H1 (cell line): ENCODE measurements at regions not wholly inside any gene's neighbourhood (a gene's known extent, or its start where the extent isn't known, plus 50 kb on each side); places are given as distances from the start of the nearest gene placed in this dataset.

Experiments used
- CTCF ChIA-PET: fragments of 300-600 bp; sonication (Branson Sonifier 250); formaldehyde crosslinking; loops from one replicate; lab custom pipeline; 2021; ENCODE audit not compliant: partially characterized antibody; lab: Charles Lee
- POLR2A ChIA-PET: fragments of 300-600 bp; sonication (Branson Sonifier 250); formaldehyde crosslinking; loops from one replicate; lab custom pipeline; 2021; ENCODE audit warnings: inconsistent platforms; ENCODE audit not compliant: partially characterized antibody; lab: Charles Lee
- DNase-seq, 2 experiments: peaks; one replicate each; pipeline versions ENCODE4 v3.0.0 to v3.0.0-alpha.2; 2010 to 2022; ENCODE audit warnings: low spot score in 2 of 2, low read depth in 1 of 2, mixed read lengths in 1 of 2
- FAIRE-seq: peaks from 2 replicates; lab custom pipeline; 2011; peaks lifted over from hg19 to GRCh38; lab: Jason Lieb, UNC
- H2AFZ ChIP-seq: 2 replicates; pipeline ENCODE4 v1.8.1; 2012; ENCODE audit warnings: low read length, inconsistent platforms
- H2AK5ac ChIP-seq: 2 replicates; pipeline ENCODE4 v1.6.1; 2013; ENCODE audit warnings: low read depth, low read length
- H2BK120ac ChIP-seq: replicated peaks from 2 replicates; pipeline ENCODE3; 2013; ENCODE audit warnings: low read depth, low read length, inconsistent platforms
- H2BK12ac ChIP-seq: 2 replicates; pipeline ENCODE4 v1.6.1; 2013; ENCODE audit warnings: low read depth, low read length
- H2BK15ac ChIP-seq: 2 replicates; pipeline ENCODE4 v1.6.1; 2013; ENCODE audit warnings: low read length
- H2BK20ac ChIP-seq: 2 replicates; pipeline ENCODE4 v1.6.1; 2013; ENCODE audit warnings: low read length
- H2BK5ac ChIP-seq: 2 replicates; pipeline ENCODE4 v1.6.1; 2013; ENCODE audit warnings: low read depth, low read length
- H3K14ac ChIP-seq: 2 replicates; pipeline ENCODE4 v1.6.1; 2013; ENCODE audit warnings: inconsistent platforms; ENCODE audit not compliant: insufficient read length
- H3K18ac ChIP-seq: 2 replicates; pipeline ENCODE4 v1.6.1; 2013; ENCODE audit warnings: low read length; ENCODE audit errors: extremely low read depth
- H3K23ac ChIP-seq: 2 replicates; pipeline ENCODE4 v1.6.1; 2013; ENCODE audit warnings: inconsistent platforms; ENCODE audit not compliant: insufficient read length
- H3K23me2 ChIP-seq: 2 replicates; pipeline ENCODE4 v1.6.1; 2013; ENCODE audit warnings: low read depth, low read length
- H3K27ac ChIP-seq: 2 replicates; pipeline ENCODE4 v1.6.1; 2011; ENCODE audit warnings: low read depth, low read length, inconsistent platforms
- H3K27me3 ChIP-seq, 4 experiments: replicated peaks in 1 of 4; 1 replicate in 1 of 4; 2 replicates in 3 of 4; pipeline versions ENCODE4 v1.6.1 to v1.8.1; 2011 to 2013; ENCODE audit warnings: low read length in 3 of 4, mild to moderate bottlenecking in 3 of 4, inconsistent platforms in 2 of 4, mixed read lengths in 2 of 4, moderate library complexity in 1 of 4; ENCODE audit not compliant: control insufficient read depth in 3 of 4, insufficient read depth in 3 of 4; ENCODE audit errors: extremely low read depth in 1 of 4
- H3K36me3 ChIP-seq, 4 experiments: 2 replicates each; pipeline versions ENCODE4 v1.6.1 to v1.8.1; 2011 to 2013; ENCODE audit warnings: mild to moderate bottlenecking in 4 of 4, low read length in 3 of 4, moderate library complexity in 2 of 4, control low read depth in 1 of 4, inconsistent platforms in 1 of 4; ENCODE audit not compliant: insufficient read depth in 4 of 4, control insufficient read depth in 2 of 4
- H3K4ac ChIP-seq: replicated peaks from 2 replicates; pipeline ENCODE3; 2013; ENCODE audit warnings: low read length, low read depth, mixed read lengths, inconsistent platforms; ENCODE audit not compliant: insufficient read length
- H3K4me1 ChIP-seq, 4 experiments: replicated peaks in 1 of 4; 1 replicate in 1 of 4; 2 replicates in 3 of 4; pipeline versions ENCODE4 v1.6.1 to v1.8.1; 2011 to 2013; ENCODE audit warnings: low read length in 3 of 4, inconsistent platforms in 2 of 4, mixed read lengths in 1 of 4; ENCODE audit not compliant: insufficient read depth in 4 of 4, control insufficient read depth in 3 of 4
- H3K4me2 ChIP-seq, 2 experiments: 2 replicates each; pipeline versions ENCODE4 v1.6.1 to v1.8.1; 2011 to 2013; ENCODE audit warnings: low read depth in 2 of 2, low read length in 2 of 2, control low read depth in 1 of 2, inconsistent platforms in 1 of 2, mild to moderate bottlenecking in 1 of 2; ENCODE audit not compliant: insufficient read depth in 1 of 2
- H3K4me3 ChIP-seq, 4 experiments: fragments of 200-600, 300-600 bp in 1 of 4; sonication (generic), shearing (Covaris generic), sonication (Bioruptor Twin) in 1 of 4; 2 replicates each; pipeline versions ENCODE4 v1.5.1 to v1.8.1; 2011 to 2016; ENCODE audit warnings: low read length in 4 of 4, low read depth in 3 of 4, control low read depth in 2 of 4, inconsistent platforms in 2 of 4, mild to moderate bottlenecking in 2 of 4, mixed read lengths in 1 of 4, moderate library complexity in 1 of 4; ENCODE audit not compliant: insufficient read depth in 2 of 4; ENCODE audit errors: extremely low read depth in 1 of 4
- H3K56ac ChIP-seq: replicated peaks from 2 replicates; pipeline ENCODE3; 2013; ENCODE audit warnings: low read depth, mild to moderate bottlenecking, mixed read lengths, low read length, inconsistent platforms; ENCODE audit not compliant: insufficient read length
- H3K79me1 ChIP-seq: 2 replicates; pipeline ENCODE4 v1.6.1; 2013; ENCODE audit warnings: low read depth, low read length, control low read depth
- H3K79me2 ChIP-seq, 2 experiments: 2 replicates each; pipeline versions ENCODE4 v1.6.1 to v1.8.1; 2012 to 2013; ENCODE audit warnings: low read length in 2 of 2, mild to moderate bottlenecking in 2 of 2, inconsistent platforms in 1 of 2; ENCODE audit not compliant: insufficient read depth in 2 of 2, control insufficient read depth in 1 of 2
- H3K9ac ChIP-seq, 4 experiments: replicated peaks in 1 of 4; 1 replicate in 1 of 4; 2 replicates in 3 of 4; pipeline versions ENCODE4 v1.6.1 to v1.8.1; 2011 to 2013; ENCODE audit warnings: low read depth in 3 of 4, low read length in 3 of 4, control low read depth in 2 of 4, mild to moderate bottlenecking in 2 of 4, moderate library complexity in 2 of 4, inconsistent platforms in 1 of 4; ENCODE audit errors: extremely low read depth in 1 of 4
- H3K9me3 ChIP-seq, 2 experiments: 2 replicates each; pipeline versions ENCODE4 v1.6.1 to v1.8.1; 2012 to 2013; ENCODE audit warnings: mild to moderate bottlenecking in 2 of 2, moderate library complexity in 2 of 2, control low read depth in 1 of 2, inconsistent platforms in 1 of 2, low read depth in 1 of 2, low read length in 1 of 2, mixed read lengths in 1 of 2; ENCODE audit not compliant: insufficient read depth in 2 of 2
- H4K20me1 ChIP-seq, 2 experiments: replicated peaks in 1 of 2; 2 replicates each; pipeline versions ENCODE3 to v1.8.1; 2011 to 2013; ENCODE audit warnings: inconsistent platforms in 2 of 2, low read length in 2 of 2, mild to moderate bottlenecking in 1 of 2; ENCODE audit not compliant: insufficient read depth in 2 of 2, control insufficient read depth in 1 of 2
- H4K5ac ChIP-seq: 2 replicates; pipeline ENCODE4 v1.6.1; 2013; ENCODE audit warnings: low read length, low read depth, mixed read lengths, inconsistent platforms; ENCODE audit not compliant: insufficient read length
- H4K8ac ChIP-seq: 2 replicates; pipeline ENCODE4 v1.8.0; 2013; ENCODE audit warnings: mild to moderate bottlenecking, moderate library complexity, low read length, inconsistent platforms; ENCODE audit not compliant: insufficient read depth; ENCODE audit errors: extremely low read depth
- H4K91ac ChIP-seq: replicated peaks from 2 replicates; pipeline ENCODE3; 2013; ENCODE audit warnings: low read length, mixed read lengths, inconsistent platforms; ENCODE audit not compliant: insufficient read length
- BACH1 ChIP-seq: IDR thresholded peaks from 2 replicates; pipeline ENCODE4 v1.6.1; 2012; ENCODE audit warnings: low read length, improper control_type of control experiment
- CREB1 ChIP-seq: IDR thresholded peaks from 2 replicates; pipeline ENCODE4 v1.6.1; 2012; ENCODE audit warnings: inconsistent platforms
- EP300 ChIP-seq, 2 experiments: IDR thresholded peaks; 1 replicate in 1 of 2; 2 replicates in 1 of 2; pipeline ENCODE4 v1.6.1; 2011 to 2012; ENCODE audit warnings: low read depth in 2 of 2, low read length in 2 of 2, mild to moderate bottlenecking in 2 of 2, borderline replicate concordance in 1 of 2, inconsistent platforms in 1 of 2, moderate library complexity in 1 of 2
- EZH2 ChIP-seq: fragments of 200-600 bp; sonication (generic); IDR thresholded peaks from 2 replicates; pipeline ENCODE4 v1.7.1; 2012; ENCODE audit warnings: low read depth, mild to moderate bottlenecking, moderate library complexity, low read length, inconsistent platforms; ENCODE audit not compliant: severe bottlenecking
- GTF2F1 ChIP-seq: IDR thresholded peaks from 2 replicates; pipeline ENCODE4 v1.6.1; 2012; ENCODE audit warnings: low read depth, low read length, improper control_type of control experiment, borderline replicate concordance
- KDM5A ChIP-seq: fragments of 200-600 bp; IDR thresholded peaks from 2 replicates; pipeline ENCODE4 v1.7.1; 2012; ENCODE audit warnings: mild to moderate bottlenecking, low read length, inconsistent platforms, mixed read lengths
- MAFK ChIP-seq: IDR thresholded peaks from 2 replicates; pipeline ENCODE4 v1.6.1; 2012; ENCODE audit warnings: low read depth, mild to moderate bottlenecking, improper control_type of control experiment, low read length
- NANOG ChIP-seq: IDR thresholded peaks from 2 replicates; pipeline ENCODE4 v1.6.1; 2011; ENCODE audit warnings: low read length, low read depth, mild to moderate bottlenecking, inconsistent platforms; ENCODE audit not compliant: insufficient read depth, poor library complexity, severe bottlenecking
- RBBP5 ChIP-seq: IDR thresholded peaks from 2 replicates; pipeline ENCODE4 v1.7.1; 2012; ENCODE audit warnings: low read depth, mild to moderate bottlenecking, inconsistent platforms, low read length, moderate library complexity, borderline replicate concordance
- SIN3A ChIP-seq, 2 experiments: IDR thresholded peaks in 1 of 2; conservative IDR thresholded peaks in 1 of 2; 2 replicates each; pipeline ENCODE4 v1.6.1; 2011 to 2012; ENCODE audit warnings: low read length in 2 of 2, improper control_type of control experiment in 1 of 2, low read depth in 1 of 2, mild to moderate bottlenecking in 1 of 2
- SRF ChIP-seq: IDR thresholded peaks from 2 replicates; pipeline ENCODE4 v1.6.1; 2011; ENCODE audit warnings: mild to moderate bottlenecking, low read depth, low read length, moderate library complexity
- SUZ12 ChIP-seq: fragments of 200-600 bp; sonication (generic); IDR thresholded peaks from 2 replicates; pipeline ENCODE4 v1.6.1; 2012; ENCODE audit warnings: mild to moderate bottlenecking, inconsistent platforms, low read length, moderate library complexity, mixed read lengths
- TAF1 ChIP-seq: IDR thresholded peaks from 2 replicates; pipeline ENCODE4 v1.6.1; 2011; ENCODE audit warnings: mild to moderate bottlenecking, low read depth, low read length
- TBP ChIP-seq: IDR thresholded peaks from 2 replicates; pipeline ENCODE4 v1.6.1; 2011; ENCODE audit warnings: low read depth, low read length, improper control_type of control experiment
- TCF12 ChIP-seq: IDR thresholded peaks from 2 replicates; pipeline ENCODE4 v1.6.1; 2011; ENCODE audit warnings: low read depth, mild to moderate bottlenecking, low read length
- YY1 ChIP-seq: IDR thresholded peaks from 2 replicates; pipeline ENCODE4 v1.6.1; 2011; ENCODE audit warnings: low read depth, mild to moderate bottlenecking, low read length
- WGBS, 2 experiments: shearing (Covaris generic) in 1 of 2; methylation state at CpG; one replicate each; pipeline versions ENCODE4 v1.1.6 to v1.1.7; 2013 to 2015; ENCODE audit warnings: low lambda C conversion rate in 2 of 2, mixed read lengths in 2 of 2, inconsistent platforms in 1 of 2, low coverage in 1 of 2, missing lambda C conversion rate in 1 of 2; ENCODE audit not compliant: insufficient replicate concordance in 2 of 2, insufficient coverage in 1 of 2, insufficient read length in 1 of 2; ENCODE audit errors: extremely low coverage in 1 of 2, missing lambda C conversion rate in 1 of 2; 5-methylcytosine and 5-hydroxymethylcytosine counted together

DNA sequence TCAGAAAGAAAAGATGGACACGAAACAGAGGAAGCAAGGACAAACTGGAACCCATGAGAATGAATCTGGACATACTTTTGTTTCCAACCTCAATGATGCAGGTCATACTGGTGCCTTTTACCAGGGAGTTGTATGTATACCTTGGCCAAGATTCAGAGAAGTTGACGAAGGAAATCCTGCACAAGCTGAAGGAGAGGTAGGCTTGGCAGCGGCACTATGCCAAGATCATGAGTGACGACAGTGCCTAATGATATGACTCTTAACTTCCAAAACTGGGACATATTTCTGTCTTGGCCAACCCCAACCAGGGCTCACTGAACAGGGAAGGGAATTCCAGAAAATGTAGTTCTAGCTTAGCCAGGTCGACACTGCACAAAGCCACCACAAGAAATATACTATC lies 149.2 kb upstream of the SLCO3A1 start:
- ChIA-PET POLR2A (no interaction called here), CTCF (interaction anchor here (1.0 to 4.7 kb wide), 13 partner anchors 9 to 402 kb away, joined by 3 to 50 read pairs (median 6); no protein-coding TSS in a partner anchor)
- 89% methylated on average over 5 of the region's 5 CpGs; no CpG with 5 or more reads in 1 of the 2 experiments for WGBS, 2 experiments
- Histone ChIP-seq H3K23me2 (no peaks in the 10 kb centered on the region), H2BK15ac (no peak overlapping the region), H3K23ac (no peak overlapping the region), H3K79me2 (no peaks in the 10 kb centered on the region), H3K79me1 (no peaks in the 10 kb centered on the region), H2AK5ac (no peak overlapping the region), H4K91ac (no peak overlapping the region), H2BK20ac (no peak overlapping the region), H2AFZ (no peak overlapping the region), H4K20me1 (no peaks in the 10 kb centered on the region), H3K4ac (no peak overlapping the region), H2BK12ac (no peak overlapping the region), H3K56ac (no peak overlapping the region), H2BK120ac (no peak overlapping the region), H3K14ac (no peak overlapping the region), H3K9me3 (no peaks in the 10 kb centered on the region), H3K27me3 (no peaks in the 10 kb centered on the region), H3K4me3 (no peak overlapping the region), H3K18ac (no peak overlapping the region), H4K5ac (no peak overlapping the region), H3K36me3 (no peaks in the 10 kb centered on the region), H2BK5ac (no peak overlapping the region), H3K9ac (no peak overlapping the region), H4K8ac (no peak overlapping the region), H3K27ac (no peak overlapping the region), H3K4me1 (peaks cover 0 to 3% (median 0%) of the 10 kb centered on the region in 4 experiments; a peak in 1 of 7 replicates), H3K4me2 (no peak overlapping the region)
- DNase-seq (no peak), FAIRE-seq (no peak)
- TF ChIP-seq KDM5A, result no peak
- TF ChIP-seq TAF1, result no peak
- no peak for TF ChIP-seq TBP
- no peak for TF ChIP-seq MAFK
- no peak for TF ChIP-seq SUZ12
- no peak for TF ChIP-seq BACH1
- no peak for TF ChIP-seq CREB1
- no peak for TF ChIP-seq EZH2
- TF ChIP-seq TCF12, result no peak
- no peak for TF ChIP-seq SRF
- TF ChIP-seq YY1, result no peak
- no peak for TF ChIP-seq RBBP5
- TF ChIP-seq NANOG, result no peak
- no peak for TF ChIP-seq EP300 (IDR thresholded peaks at IDR 0.05; ENCODE audit: borderline replicate concordance in 1 of 2, low read depth in 2 of 2, low read length in 2 of 2)
- TF ChIP-seq SIN3A (conservative IDR thresholded peaks at IDR 0.05 in 1 of 2, IDR thresholded peaks at IDR 0.05 in 1 of 2; ENCODE audit: low read depth in 1 of 2, low read length in 2 of 2), result no peak
- TF ChIP-seq GTF2F1, result no peak
